HL-60 (cell line): ENCODE measurements at regions not wholly inside any gene's neighbourhood (a gene's known extent, or its start where the extent isn't known, plus 50 kb on each side); places are given as distances from the start of the nearest gene placed in this dataset.
A peak's percentile ranks its signal among the peaks of the same experiment; 100 is the strongest.

ENCODE experiments used
- DNase-seq, 2 experiments: peaks; one replicate each; pipeline ENCODE4 v3.0.0-alpha.2; 2010 to 2020; ENCODE audit warnings: low read depth in 1 of 2, low spot score in 1 of 2
- H3K27ac ChIP-seq: fragments of 250-450 bp; sonication (Bioruptor Pico); replicated peaks from 2 replicates; pipeline ENCODE4 v1.5.1; 2020; ENCODE audit warnings: mild to moderate bottlenecking, moderate library complexity
- H3K27me3 ChIP-seq: fragments of 250-450 bp; sonication (Bioruptor Pico); 2 replicates; pipeline ENCODE4 v1.5.1; 2021; ENCODE audit warnings: mild to moderate bottlenecking, moderate library complexity; ENCODE audit not compliant: insufficient read depth, poor library complexity, severe bottlenecking
- H3K4me3 ChIP-seq: replicated peaks from 2 replicates; pipeline ENCODE4 v1.5.1; 2011; ENCODE audit warnings: mild to moderate bottlenecking, control low read depth, low read length; ENCODE audit not compliant: insufficient read depth
- GABPA ChIP-seq: IDR thresholded peaks from 2 replicates; pipeline ENCODE4 v1.6.1; 2012; ENCODE audit warnings: low read depth
- POLR2AphosphoS5 ChIP-seq: IDR thresholded peaks from 2 replicates; pipeline ENCODE4 v1.6.1; 2012; ENCODE audit warnings: low read depth
- SPI1 ChIP-seq: IDR thresholded peaks from 2 replicates; pipeline ENCODE4 v1.6.1; 2012; ENCODE audit warnings: low read depth, mild to moderate bottlenecking, borderline replicate concordance
- TF ChIP-seq, protein P1 (sequence below): IDR thresholded peaks from 2 replicates; pipeline ENCODE4 v1.6.1; 2012; ENCODE audit warnings: low read depth; ENCODE audit not compliant: insufficient replicate concordance
- TF ChIP-seq, protein P2 (sequence below): IDR thresholded peaks from one replicate; pipeline ENCODE4 v1.5.1; 2011; ENCODE audit warnings: low read length, control low read depth, inconsistent platforms; ENCODE audit not compliant: insufficient read depth

- no peak overlapping the region for H3K27ac ChIP-seq
- no peak overlapping the region for H3K4me3 ChIP-seq
- no peaks in the 10 kb centered on the region for H3K27me3 ChIP-seq
- TF ChIP-seq, protein P1, sequence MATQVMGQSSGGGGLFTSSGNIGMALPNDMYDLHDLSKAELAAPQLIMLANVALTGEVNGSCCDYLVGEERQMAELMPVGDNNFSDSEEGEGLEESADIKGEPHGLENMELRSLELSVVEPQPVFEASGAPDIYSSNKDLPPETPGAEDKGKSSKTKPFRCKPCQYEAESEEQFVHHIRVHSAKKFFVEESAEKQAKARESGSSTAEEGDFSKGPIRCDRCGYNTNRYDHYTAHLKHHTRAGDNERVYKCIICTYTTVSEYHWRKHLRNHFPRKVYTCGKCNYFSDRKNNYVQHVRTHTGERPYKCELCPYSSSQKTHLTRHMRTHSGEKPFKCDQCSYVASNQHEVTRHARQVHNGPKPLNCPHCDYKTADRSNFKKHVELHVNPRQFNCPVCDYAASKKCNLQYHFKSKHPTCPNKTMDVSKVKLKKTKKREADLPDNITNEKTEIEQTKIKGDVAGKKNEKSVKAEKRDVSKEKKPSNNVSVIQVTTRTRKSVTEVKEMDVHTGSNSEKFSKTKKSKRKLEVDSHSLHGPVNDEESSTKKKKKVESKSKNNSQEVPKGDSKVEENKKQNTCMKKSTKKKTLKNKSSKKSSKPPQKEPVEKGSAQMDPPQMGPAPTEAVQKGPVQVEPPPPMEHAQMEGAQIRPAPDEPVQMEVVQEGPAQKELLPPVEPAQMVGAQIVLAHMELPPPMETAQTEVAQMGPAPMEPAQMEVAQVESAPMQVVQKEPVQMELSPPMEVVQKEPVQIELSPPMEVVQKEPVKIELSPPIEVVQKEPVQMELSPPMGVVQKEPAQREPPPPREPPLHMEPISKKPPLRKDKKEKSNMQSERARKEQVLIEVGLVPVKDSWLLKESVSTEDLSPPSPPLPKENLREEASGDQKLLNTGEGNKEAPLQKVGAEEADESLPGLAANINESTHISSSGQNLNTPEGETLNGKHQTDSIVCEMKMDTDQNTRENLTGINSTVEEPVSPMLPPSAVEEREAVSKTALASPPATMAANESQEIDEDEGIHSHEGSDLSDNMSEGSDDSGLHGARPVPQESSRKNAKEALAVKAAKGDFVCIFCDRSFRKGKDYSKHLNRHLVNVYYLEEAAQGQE: no peak
- TF ChIP-seq, protein P2, sequence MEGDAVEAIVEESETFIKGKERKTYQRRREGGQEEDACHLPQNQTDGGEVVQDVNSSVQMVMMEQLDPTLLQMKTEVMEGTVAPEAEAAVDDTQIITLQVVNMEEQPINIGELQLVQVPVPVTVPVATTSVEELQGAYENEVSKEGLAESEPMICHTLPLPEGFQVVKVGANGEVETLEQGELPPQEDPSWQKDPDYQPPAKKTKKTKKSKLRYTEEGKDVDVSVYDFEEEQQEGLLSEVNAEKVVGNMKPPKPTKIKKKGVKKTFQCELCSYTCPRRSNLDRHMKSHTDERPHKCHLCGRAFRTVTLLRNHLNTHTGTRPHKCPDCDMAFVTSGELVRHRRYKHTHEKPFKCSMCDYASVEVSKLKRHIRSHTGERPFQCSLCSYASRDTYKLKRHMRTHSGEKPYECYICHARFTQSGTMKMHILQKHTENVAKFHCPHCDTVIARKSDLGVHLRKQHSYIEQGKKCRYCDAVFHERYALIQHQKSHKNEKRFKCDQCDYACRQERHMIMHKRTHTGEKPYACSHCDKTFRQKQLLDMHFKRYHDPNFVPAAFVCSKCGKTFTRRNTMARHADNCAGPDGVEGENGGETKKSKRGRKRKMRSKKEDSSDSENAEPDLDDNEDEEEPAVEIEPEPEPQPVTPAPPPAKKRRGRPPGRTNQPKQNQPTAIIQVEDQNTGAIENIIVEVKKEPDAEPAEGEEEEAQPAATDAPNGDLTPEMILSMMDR: no peak
- TF ChIP-seq SPI1 (no peak), GABPA (no peak), POLR2AphosphoS5 (no peak)
- DNase-seq: no peak
Observed at GRCh38 chr4:81639248-81639647, 167.5 kb upstream of the RASGEF1B start.

DNA sequence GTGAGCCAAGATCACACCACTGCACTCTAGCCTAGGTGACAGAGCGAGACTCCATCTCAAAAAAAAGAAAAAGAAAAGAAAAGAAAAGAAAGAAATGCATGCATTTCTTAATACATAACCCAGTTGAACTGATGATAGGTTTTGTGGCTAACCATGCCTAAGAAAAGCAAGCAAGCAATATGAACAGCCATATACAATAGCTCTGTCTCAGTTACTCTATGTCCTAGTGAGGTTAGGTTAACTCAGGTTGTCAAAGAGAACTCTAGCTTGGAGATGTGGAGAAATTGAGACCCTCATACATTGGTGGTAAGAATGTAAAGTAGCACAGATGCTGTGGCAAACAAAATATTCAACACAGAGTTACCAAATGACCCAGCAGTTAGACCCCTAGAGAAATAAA, 167.0 kb upstream of the RASGEF1B start:
- TF ChIP-seq, protein P2: no peak
- TF ChIP-seq POLR2AphosphoS5: no peak
- TF ChIP-seq, protein P1: no peak
- no peak for TF ChIP-seq SPI1
- no peak for TF ChIP-seq GABPA
- Histone ChIP-seq H3K27ac (no peak overlapping the region), H3K4me3 (no peak overlapping the region), H3K27me3 (no peaks in the 10 kb centered on the region)
- no peak for DNase-seq

DNA sequence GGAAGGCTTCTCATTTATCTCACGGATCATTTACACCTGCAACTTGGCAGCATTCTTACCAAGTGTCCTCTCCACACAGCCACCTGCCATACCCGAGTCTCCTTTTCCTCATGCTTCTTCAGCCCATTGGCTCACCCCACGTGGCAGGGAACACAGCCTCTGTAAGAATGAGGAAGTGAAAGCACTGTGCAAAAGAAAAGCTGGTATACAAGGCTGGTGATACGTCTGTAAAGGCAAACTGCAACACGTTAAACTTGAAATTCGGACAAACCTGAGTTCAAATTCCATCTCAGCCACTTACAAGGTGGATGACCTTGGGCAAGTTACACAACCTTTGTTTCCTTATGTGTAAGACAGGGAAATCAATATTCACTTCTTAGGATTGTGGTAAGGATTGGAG, 164.0 kb upstream of the RASGEF1B start:
- no peak overlapping the region for H3K4me3 ChIP-seq
- peak; percentile 47 to 64 for DNase-seq

More for the DNA sequence above, 164.0 kb upstream of the RASGEF1B start:
- H3K27ac ChIP-seq: no peak overlapping the region
- H3K27me3 ChIP-seq: no peaks in the 10 kb centered on the region
- TF ChIP-seq, protein P2: no peak
- peak; percentile 97 for TF ChIP-seq SPI1
